ENCODE measurements at regions not wholly inside any gene's neighbourhood (a gene's known extent, or its start where the extent isn't known, plus 50 kb on each side); places are given as distances from the start of the nearest gene placed in this dataset.

DNA sequence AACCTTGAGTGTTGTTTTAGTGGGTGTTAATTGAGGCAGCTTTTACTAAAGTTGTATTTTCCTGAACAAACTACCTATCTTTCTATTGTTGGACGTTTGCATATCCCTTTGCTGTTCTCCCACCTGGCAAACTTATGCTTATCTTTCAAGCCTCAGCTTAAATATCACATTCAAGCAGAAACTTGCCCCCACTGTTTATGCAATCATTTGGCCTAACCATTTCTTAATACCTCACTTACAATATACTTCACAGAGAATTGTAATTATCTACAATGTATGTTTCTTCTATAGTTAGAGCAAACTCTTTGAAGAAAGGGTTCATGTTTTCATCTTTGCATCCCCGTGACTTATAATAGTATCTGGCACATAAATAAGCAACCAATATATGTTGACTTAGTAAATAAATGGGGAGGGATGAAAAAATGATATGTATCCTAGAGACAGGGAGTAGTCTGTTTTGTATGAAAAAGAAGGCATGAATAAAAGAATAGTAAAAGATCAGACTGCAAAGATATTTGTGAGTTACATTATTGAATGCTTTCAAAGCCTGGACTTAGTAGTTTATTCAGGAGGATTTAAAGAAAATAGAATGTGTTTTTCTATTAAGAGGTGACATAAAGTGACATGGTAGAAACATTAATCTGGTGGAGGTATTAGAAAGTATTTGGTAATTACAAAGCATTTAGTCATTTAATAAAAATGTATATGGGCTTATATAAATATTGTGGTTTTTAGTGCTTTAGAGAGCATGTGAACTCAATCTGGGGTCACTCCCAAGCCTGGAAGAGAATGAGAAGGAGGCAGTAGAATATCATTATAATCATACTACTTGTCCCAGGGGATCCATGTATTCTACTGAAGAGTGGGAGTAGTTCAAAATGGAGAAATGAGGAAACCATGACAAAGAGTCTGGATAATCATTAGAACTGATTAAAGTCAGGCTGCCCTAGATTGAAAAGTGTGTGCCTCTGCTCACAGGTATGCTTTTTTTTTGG is 60.0 kb upstream of the DCBLD2 start:
- Histone ChIP-seq H3K27ac (no peak overlapping the region), H3K9me3 (no peaks in the 10 kb centered on the region), H3K4me3 (no peak overlapping the region), H3K4me1 (no peaks in the 10 kb centered on the region), H3K27me3 (no peaks in the 10 kb centered on the region), H3K36me3 (no peaks in the 10 kb centered on the region)
- no peak for ATAC-seq
- TF ChIP-seq CTCF (IDR thresholded peaks at IDR 0.05) (no peak), POLR2A (IDR thresholded peaks at IDR 0.05) (no peak), EP300 (IDR thresholded peaks at IDR 0.05) (no peak), POLR2AphosphoS5 (IDR thresholded peaks at IDR 0.05) (no peak)
- WGBS, 2 donors (ENCODE audit: low coverage in 1 of 2): 53 to 79% methylated on average over 2 of the region's 2 CpGs

GRCh38 chr3:98957681-98958080 is 56.2 kb upstream of the DCBLD2 start:
- no peak for ATAC-seq
- Histone ChIP-seq H3K4me3 (no peak overlapping the region), H3K9me3 (no peaks in the 10 kb centered on the region), H3K4me1 (no peaks in the 10 kb centered on the region), H3K27ac (no peak overlapping the region), H3K27me3 (no peaks in the 10 kb centered on the region), H3K36me3 (no peaks in the 10 kb centered on the region)
- WGBS, 2 donors (ENCODE audit: low coverage in 1 of 2): 74 to 77% methylated on average over 2 of the region's 2 CpGs
- TF ChIP-seq POLR2AphosphoS5 (IDR thresholded peaks at IDR 0.05): no peak
- no peak for TF ChIP-seq CTCF (IDR thresholded peaks at IDR 0.05)
- TF ChIP-seq POLR2A (IDR thresholded peaks at IDR 0.05): no peak
- no peak for TF ChIP-seq EP300 (IDR thresholded peaks at IDR 0.05)

DNA sequence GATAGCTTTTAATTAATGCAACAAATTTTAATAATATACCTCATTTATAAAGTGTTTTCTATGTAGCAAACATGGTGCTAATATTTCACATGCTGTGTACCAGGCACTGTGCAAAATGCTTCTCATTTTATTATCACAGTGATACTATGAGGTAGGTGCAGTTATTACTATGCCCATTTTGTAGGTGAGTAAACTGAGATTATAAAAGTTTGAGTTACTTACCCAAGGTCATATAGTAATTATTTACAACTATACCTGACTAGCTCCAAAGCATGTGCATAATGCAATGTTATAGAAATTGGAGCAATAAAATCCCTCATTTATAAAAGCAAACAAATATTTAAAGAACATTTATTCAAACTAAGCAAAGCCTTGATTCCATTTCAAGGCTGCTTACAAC is 54.5 kb upstream of the DCBLD2 start:
- H3K36me3 ChIP-seq: no peaks in the 10 kb centered on the region
- TF ChIP-seq CTCF (IDR thresholded peaks at IDR 0.05): no peak
- TF ChIP-seq POLR2A (IDR thresholded peaks at IDR 0.05): no peak
- TF ChIP-seq EP300 (IDR thresholded peaks at IDR 0.05): no peak
- no peak for TF ChIP-seq POLR2AphosphoS5 (IDR thresholded peaks at IDR 0.05)
- no peak overlapping the region for H3K4me3 ChIP-seq
- H3K27me3 ChIP-seq: no peaks in the 10 kb centered on the region
- H3K4me1 ChIP-seq: no peaks in the 10 kb centered on the region
- H3K27ac ChIP-seq: no peak overlapping the region
- H3K9me3 ChIP-seq: no peaks in the 10 kb centered on the region
- no peak for ATAC-seq

- no peak for ATAC-seq
- TF ChIP-seq POLR2A (IDR thresholded peaks at IDR 0.05) (no peak), POLR2AphosphoS5 (IDR thresholded peaks at IDR 0.05) (no peak), EP300 (IDR thresholded peaks at IDR 0.05) (no peak), CTCF (IDR thresholded peaks at IDR 0.05) (no peak)
- 65 to 87% methylated on average over 3 of the region's 3 CpGs for whole genome bisulfite sequencing, 2 donors (ENCODE audit: low coverage in 1 of 2)
- Histone ChIP-seq H3K36me3 (no peaks in the 10 kb centered on the region), H3K4me3 (no peak overlapping the region), H3K4me1 (no peaks in the 10 kb centered on the region), H3K27ac (no peak overlapping the region), H3K27me3 (no peaks in the 10 kb centered on the region), H3K9me3 (no peaks in the 10 kb centered on the region)
Measured at GRCh38 chr3:98954791-98955604, 53.5 kb upstream of the DCBLD2 start.

Data from gastroesophageal sphincter (tissue), 4 donors.